Mammary epithelial cell (primary cell): ENCODE measurements at regions not wholly inside any gene's neighbourhood (a gene's known extent, or its start where the extent isn't known, plus 50 kb on each side); places are given as distances from the start of the nearest gene placed in this dataset.

Experiments
- CTCF ChIP-seq, 2 donors: IDR thresholded peaks in 1 of 2; conservative IDR thresholded peaks in 1 of 2; 2 replicates each; pipeline ENCODE4 v1.5.1; 2011 to 2012; ENCODE audit warnings: inconsistent platforms in 2 of 2, low read length in 2 of 2, mild to moderate bottlenecking in 2 of 2, control low read depth in 1 of 2, low read depth in 1 of 2; ENCODE audit not compliant: insufficient read depth in 1 of 2; ENCODE audit errors: extremely low read depth in 1 of 2
- EZH2 ChIP-seq: IDR thresholded peaks from 2 replicates; pipeline ENCODE4 v1.6.1; 2012; ENCODE audit warnings: low read length, inconsistent platforms, borderline replicate concordance

- TF ChIP-seq CTCF (conservative IDR thresholded peaks at IDR 0.05 in 1 of 2, IDR thresholded peaks at IDR 0.05 in 1 of 2; ENCODE audit: extremely low read depth in 1 of 2, insufficient read depth in 1 of 2, low read depth in 1 of 2, low read length in 2 of 2) (no peak), EZH2 (no peak)
Measured at GRCh38 chr7:46360296-46360695, 439.2 kb upstream of the IGFBP3 start.
